Stimulated activated CD8-positive, alpha-beta memory T cell treated with anti-CD3 and anti-CD28 coated beads, Interleukin-12 subunit alpha, Interleukin-12 subunit beta, amount 100 ng/mL, for 4 hours (primary cell): ENCODE measurements at regions not wholly inside any gene's neighbourhood (a gene's known extent, or its start where the extent isn't known, plus 50 kb on each side); places are given as distances from the start of the nearest gene placed in this dataset.

ENCODE experiments used
- DNase-seq: peaks from one replicate; pipeline ENCODE4 v3.0.0-alpha.2; 2020; ENCODE audit warnings: low read depth

DNA sequence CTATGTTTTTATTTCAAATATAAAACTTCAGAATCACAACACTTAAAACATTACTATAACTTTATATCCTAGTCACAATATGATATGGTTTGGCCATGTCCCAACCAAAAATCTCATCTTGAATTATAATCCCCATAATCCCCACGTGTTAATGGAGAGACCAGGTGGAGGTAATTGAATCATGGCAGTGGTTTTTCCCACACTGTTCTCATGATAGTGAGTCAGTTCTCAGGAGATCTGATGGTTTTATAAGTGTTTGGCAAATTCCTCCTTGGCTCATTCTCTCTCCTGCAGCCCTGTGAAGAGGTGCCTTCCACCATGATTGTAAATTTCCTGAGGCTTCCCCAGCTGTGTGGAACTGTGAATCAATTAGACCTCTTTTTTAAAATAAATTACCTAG, 307.6 kb downstream of the SPRY2 start:
- no peak for DNase-seq

DNA sequence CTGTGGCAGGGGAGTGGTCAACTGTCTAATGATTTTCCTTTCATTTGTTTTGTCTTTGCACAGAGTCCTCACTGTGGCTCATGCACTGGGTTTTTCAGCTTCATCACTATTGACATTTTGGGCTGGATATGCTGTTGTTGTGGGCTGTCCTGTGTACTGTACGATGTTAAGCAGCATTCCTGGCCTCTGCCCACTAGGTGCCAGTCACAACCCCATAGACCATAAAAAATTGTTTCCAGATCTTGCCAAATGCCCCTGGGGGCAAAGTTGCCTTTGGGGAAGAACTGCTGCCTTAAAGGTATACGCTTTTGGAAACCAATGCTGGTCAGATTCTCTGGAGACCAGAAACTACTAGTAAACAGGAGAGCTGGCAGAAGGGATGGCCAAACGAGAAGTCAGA, 310.4 kb downstream of the SPRY2 start:
- no peak for DNase-seq

DNA sequence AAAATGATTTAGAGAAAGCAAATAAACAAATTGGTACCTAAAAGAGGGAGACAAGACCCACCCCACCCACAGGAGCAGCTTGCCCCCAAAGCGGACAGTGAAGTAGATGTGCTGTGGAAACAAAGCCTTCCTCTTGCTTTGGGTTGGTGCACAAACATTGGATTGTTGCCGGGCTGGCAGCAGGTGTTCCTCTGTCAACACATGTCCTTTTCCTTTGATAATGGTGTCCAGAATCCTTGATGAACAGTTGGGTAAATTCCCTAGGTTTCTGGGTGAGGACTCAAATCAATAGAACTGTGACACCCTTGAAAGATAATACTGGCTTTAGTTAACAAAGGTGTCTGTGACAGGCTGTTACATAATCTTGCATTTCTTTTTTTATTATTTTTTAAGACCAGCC, 311.8 kb downstream of the SPRY2 start:
- no peak for DNase-seq

DNA sequence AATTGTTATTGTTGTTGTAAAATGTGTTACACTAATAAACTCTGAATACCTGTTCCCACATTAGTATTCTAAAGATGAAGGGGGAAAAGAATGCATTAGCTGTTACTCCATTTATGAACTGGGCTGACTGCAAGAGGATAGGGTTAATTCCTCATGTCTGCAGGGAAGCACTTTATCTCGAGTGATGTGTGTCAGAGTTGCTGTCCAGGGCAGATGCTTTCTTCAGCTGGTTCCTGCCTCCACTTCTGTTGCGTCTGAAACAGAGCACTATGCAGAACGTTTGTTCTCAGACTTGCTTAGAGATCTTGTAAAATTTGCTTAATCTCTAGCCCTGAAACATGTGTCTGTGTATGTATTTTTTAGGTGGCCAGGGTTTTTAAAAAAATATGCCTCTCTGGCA, 318.8 kb downstream of the SPRY2 start:
- DNase-seq, result no peak

DNA sequence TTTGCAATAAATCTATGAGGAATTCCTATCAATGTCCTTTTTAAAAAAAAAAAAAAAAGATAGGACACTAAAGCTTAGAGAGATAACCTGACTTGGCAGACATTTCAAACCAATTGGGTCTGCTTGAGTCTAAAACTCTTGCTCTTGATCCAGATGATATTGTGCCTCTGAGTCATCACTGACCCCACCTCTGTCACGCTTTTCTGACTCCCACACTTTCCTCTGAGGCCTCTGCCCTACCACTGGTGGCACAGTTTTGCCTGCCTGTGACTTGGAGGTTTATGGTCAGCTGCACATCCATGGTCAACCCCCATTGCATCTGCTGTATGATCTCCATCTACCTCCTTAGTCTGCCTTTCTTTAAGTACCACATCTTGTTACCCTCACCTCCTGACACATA, 328.7 kb downstream of the SPRY2 start:
- no peak for DNase-seq

DNA sequence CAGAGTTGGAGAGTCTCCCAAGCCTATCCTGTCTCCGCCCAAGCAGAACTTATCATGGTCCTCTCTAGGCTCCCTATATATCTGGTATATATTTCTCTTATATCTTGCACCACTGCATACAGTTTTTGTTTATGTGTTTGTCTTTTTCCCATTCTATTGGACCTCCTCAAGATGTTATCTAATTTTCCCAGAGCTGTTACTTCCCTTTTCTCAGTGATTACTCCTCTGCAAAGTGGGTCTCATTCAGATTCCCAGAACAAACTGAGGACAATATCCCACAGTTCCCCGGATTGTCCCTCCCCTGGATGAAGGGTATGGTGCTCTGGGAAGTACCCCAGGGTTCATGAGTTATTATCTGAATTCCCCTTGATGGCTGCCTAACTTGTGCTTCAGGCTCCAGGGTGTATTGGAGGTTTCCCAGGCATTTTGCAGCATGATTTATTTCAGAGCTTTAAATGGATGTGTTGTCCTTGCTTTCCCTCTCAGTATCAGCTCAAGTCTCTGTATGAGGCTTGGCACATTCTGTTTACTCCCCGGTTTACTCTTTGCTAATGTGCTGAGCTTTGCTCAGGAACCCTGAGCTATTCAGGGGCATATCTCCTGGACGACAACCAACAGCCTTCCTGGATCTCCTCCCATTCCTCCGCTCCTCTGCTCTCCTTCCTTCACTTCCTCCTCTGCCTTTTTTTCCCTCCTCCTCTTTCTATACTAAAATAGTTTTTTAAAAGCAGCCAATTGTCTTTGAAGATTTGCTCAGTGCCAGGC, 329.3 kb downstream of the SPRY2 start:
- DNase-seq, result no peak

DNA sequence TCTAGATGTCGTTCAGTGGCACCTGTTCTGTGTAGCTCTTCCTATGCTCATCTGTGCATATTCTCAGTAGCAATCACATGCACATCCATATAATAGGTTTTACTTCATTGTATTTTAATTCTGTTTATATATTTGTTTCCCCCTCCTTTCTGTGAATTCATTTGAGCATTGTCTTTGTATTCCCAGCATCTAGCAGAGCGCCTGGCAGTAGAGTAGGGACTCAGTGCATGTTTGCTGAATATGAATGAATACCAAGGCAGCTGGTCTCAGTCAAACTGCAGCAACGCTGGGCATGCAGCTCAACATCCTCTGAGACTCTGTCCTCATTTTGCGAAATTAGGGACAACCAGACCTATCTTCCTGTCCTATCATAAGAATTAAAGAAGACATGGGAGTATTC, 330.1 kb downstream of the SPRY2 start:
- DNase-seq, result no peak

DNA sequence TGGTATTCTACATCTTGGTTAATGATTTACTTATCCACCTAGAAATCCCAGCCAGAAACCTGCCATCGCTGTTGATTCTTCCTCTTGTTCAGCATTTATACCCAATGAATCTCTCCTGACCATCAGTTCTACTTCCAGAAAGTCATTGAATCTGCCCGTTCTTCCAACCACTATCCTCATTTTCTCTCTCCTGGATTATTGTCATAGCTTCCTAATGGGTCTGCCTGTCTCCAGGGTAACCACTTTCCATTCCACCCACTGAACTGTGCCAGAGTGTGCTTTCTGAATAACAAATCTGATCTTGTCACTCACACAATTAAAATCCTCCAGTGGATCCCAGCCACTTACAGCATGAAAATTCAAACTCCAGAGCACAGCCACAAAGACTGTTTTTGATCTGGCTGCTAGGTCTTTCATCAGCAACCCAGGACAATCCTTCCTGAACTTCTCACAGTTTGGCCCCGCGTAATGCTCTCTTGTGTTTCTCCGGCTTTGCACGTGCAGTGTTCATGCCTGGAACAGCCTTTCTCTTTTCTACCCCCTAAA, 330.6 kb downstream of the SPRY2 start:
- no peak for DNase-seq

DNA sequence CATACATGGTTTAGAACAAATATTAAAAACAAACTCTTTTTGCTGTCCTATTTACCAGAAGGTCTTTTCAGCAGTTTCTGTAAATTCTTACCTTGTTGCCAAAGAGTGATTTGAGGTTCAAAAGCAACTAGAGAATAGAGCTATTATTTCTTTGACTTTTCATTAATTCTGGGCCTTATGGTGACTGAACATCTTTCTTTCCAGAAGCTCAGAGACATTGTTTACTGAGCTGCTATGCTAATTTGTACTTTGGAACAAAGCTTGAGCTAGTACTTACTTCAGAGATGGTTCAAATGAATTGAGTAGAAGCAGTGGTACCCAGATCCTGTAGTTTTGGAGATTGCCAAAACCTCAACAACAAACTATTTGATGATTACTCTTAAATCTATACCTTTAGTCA, 331.2 kb downstream of the SPRY2 start:
- no peak for DNase-seq

DNA sequence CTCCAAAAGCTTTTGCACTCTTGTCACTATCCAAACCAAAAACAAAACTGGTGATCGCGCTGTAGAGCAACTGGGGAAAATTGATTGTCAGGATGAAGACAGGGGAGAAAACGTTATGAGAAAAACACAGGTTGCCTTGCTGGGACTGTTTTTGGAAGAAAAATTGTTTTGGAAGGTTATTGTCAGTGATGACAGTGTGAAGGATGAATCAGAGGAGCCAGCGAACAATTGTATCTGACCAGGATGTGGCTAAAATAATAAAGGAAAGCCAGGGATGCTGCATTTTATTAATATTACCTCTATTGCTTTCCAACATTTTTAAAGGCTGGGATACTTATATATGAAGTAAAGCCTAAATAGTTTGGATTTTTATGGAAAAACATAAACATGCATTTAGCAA, 334.0 kb downstream of the SPRY2 start:
- no peak for DNase-seq

DNA sequence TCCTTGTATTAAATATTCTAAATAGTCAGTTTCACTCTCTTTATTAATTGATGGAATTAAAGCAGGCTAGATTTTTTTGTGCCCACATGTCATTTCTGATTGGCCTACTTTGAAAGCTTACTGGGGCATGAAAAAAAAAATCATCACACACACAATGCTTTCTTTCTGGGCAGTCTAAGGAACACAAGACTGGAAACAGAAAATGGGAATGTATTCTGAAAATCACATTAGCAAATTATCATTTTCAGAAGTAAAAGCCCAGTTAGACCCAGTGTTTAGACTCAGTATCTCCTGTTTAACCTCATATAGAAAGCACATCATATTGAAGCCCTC, 339.4 kb downstream of the SPRY2 start:
- DNase-seq, result no peak

DNA sequence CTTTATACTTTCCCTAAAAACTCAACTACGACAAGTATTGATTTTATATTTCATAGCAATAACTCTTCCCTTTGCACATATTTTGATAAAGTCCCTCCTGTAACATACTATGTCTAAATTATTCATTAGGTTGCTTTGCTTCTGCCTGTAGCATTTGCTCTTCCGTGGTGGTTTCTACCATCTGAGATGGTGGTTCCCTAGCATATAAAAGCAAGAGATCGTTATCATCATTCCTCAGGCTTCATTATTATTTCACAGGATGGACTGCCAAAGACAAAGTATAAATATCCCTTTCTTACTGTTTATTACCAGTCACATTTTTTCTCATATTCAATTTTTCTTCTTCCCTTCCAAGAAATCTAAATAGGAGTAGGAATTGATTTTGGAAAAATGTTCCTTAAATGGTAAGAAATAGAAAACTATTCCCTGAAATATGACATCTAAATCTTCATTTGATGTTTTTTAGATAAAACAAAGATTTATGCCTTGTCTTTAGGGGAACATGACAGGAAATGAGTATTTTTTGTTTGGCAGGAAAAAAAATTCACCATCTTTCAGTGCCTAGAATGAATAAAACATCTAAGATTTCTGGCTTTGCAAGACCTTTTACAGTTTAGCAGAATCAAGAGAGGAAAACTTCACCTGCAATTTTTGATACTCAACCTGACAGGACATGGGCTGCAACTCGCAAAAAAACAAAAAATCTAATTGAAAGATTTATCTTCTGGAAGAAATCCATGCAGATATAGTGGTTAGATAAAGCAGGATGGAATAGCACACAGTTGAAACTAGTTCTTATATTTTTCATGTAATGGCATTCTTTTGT, 340.0 kb downstream of the SPRY2 start:
- no peak for DNase-seq

DNA sequence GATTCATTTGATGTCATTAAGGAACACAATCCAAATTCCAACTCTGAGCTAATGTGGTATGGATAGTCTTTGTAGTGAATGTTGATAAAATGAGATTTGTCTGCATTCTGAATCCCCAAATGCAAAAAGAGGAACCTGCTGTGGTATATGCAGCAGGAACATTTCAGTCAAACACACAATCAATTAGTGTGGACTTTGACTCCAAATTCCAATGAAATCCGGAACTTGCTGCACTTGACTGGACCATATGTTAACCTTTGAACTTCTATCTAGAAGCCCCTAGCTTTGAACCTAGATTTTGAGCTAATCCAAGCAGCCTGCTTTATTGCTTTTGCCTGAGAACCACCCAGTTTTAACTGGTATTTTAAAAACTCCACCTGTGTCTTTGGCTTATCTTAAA, 341.3 kb downstream of the SPRY2 start:
- no peak for DNase-seq

DNA sequence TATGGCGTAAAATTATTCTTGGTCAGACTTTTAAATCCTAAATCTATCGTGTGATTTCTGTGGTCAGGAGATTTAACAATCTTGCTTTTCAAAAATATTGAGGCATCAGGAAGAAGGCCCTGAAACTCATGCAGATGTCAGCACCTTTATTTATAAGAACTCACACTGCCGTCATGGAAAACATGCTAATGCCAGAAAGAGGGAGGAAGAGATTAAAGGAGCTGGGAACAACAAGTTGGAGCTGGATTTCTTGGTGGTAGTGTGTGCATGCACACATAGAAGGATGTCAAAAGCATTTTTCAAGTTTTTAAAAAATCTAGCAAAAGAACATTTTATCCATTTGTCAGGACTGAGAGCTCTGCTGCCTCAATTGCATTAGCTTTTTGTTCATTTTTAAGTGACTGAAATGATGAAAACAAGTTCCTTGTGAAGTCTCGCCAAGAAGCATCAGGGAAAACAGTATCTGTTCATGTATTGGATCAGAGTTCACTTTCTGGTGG, 342.5 kb downstream of the SPRY2 start:
- DNase-seq, result no peak

DNA sequence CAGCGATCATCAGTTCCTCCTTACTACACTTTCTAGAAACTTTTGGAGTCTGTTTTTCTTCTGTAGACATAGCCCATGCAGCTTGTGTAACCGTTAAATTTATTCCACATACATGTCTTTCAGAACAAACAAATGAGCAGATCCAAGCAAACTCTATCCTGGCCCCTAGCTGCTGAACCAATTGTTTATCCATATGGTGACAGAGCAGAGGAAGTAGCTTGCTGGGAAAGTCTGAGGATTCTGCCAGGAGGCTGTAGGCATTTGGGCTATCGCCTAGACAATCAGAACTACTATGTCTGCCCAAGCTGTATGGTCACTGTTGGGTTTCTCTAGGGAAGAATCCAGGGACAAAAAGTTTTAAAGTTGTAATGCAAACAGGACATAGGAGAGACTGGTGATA, 343.7 kb downstream of the SPRY2 start:
- no peak for DNase-seq

DNA sequence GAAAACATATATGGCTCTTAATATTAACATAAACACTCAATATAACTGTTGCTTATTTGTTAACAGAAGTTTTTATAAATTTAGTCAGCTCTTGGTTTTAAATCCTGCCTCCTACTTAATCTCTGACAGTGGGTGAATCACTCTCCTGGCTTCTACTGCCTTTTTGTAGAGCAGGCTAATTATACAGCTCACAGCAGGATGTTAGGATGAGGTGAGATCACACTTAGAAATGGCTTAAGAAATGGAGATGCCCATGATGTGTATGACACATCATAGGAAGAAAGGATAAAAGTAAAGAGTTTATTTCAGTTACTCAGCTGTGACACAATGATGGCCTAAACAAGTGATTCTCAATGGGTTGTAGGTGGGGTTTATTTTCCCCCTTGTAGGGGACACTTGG, 345.6 kb downstream of the SPRY2 start:
- DNase-seq, result no peak

DNA sequence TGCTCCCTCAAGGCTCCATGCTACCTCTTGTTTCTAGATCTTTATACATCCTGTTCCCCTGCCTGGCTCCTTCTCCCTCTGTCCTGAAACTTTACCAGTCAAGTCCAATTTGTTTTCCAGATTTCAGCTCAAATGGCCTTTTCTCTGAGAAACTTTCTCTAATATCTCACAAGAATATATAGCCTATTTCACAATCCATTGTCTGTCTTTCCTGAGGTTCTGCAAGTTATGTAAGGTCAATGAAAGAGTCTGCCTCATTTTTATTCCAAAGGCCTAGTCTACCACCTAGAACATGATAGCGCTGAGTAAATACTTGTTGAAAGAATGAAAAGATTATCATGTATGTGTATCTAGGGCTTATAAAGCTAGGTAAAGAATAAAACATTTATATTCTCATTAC, 348.8 kb downstream of the SPRY2 start:
- no peak for DNase-seq

DNA sequence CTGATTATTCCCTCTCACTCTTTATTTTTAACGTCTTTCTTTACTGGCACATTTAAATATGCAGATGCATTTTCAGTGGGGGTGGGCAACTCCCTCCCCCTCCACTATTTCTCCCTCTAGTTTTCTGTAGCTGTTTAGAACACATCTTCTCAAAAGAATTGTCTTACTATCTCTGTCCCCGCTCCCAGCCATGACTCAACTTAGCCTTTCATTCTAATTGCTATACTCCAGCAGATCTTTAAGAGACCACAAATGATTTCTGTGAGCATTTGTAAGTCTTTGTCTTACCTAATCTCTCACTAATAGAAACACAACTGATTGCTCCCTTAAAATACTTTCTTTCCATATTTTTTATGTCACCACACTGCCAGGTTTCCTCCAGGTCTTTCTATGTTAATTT, 350.9 kb downstream of the SPRY2 start:
- DNase-seq, result no peak

DNA sequence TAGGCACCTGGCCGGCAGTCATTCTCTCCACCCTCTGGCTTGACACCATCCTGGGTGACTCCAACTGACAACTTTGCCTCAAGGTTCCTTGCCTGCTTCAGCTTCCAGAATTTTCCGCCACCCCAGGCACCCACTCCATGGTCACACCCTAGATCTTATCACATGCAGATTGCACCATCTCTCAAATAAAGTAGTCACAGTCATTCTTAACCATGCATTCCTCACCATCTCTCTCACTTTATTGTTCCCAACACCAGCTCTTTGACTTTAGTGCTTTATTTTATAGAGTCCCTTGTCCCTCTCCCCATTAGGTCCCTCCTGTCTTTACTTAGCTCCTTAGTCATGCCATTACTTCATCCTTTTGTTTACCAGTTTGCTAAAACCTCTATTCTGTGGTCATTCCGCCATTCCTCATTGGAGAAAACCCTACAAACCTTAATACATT, 351.7 kb downstream of the SPRY2 start:
- DNase-seq, result no peak

DNA sequence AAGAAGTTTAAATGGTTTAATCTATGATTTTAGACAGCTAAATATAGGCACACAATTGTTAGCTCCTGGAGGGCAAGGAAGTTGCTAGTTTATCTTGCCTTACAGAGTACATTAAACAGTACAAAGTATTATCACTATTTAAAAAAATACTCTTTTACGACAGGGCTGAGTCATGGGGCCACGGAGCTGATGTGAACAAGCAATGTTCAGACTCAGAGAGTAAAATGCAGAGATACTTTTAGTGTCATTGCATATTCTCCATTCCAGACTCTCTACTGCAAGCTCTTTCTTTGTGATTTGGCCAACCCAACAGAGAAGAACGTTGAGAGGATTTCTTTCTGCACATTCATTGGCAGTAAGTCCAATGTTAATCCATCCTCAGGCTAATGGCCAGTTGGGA, 352.4 kb downstream of the SPRY2 start:
- no peak for DNase-seq

DNA sequence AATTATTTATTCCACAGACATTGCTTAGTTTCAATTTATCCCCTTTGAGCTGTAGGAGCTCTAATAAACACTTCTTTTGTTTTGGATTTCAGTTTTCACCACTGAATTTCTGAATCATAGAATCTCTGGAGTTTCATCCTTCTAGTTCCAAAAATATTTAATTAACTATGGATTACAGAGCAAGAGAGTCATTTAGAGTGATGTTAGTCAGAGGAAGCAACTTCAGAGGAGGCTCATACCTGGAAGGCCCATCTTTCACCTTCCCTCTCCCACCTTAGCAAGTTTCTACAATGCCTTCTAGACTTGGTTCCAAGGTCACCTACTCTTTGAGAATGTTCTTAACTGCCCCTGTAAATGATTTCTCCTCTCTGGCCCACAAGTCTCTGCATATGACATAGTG, 353.2 kb downstream of the SPRY2 start:
- no peak for DNase-seq

DNA sequence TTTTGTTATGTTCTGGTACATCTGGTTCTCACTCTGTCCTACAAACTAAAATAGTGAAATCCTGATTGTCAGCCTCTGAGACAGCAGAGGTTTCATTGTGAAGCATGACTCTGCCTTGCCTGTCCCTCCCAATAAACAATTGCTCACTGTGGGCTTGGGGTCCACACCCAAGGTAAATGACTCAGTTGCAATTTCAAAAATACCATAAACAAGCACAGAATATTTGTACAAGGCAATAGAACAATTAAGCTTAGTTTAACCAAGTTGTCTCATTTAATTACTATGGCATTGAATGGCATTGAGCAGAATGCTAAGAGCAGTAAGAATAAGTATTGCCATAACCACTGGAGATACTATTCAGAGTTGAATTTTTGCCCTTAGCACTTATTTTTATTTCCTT, 353.6 kb downstream of the SPRY2 start:
- no peak for DNase-seq

DNA sequence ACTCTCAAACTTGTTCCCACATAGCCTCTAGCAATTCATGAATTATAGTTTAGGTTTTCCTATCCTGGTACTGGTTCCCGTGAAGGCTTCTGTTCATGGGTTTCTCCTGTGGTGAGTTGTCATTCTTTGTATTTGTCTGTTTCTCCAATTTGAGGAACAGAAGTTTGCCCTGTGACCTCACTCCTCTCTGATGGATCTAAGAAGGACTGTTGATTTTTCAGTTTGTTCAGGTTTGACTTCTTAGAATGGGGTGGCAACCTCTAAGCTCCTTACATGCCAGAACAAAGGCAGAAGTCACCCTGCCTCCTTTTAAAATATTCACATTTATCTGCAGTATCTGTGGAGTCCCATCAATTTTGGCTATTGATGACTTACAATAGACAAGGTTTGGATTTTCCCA, 354.0 kb downstream of the SPRY2 start:
- no peak for DNase-seq
